SK-N-SH (cell line): ENCODE measurements at regions not wholly inside any gene's neighbourhood (a gene's known extent, or its start where the extent isn't known, plus 50 kb on each side); places are given as distances from the start of the nearest gene placed in this dataset.

Source experiments
- CTCF ChIA-PET: fragments of 300-600, 350-600 bp; formaldehyde crosslinking; extraction: SDS; loops from one replicate; lab custom pipeline; 2021; lab: Yijun Ruan, JAX
- POLR2A ChIA-PET: fragments of 350-600 bp; sonication (Branson Sonifier 250); formaldehyde crosslinking; extraction: SDS; loops from one replicate; lab custom pipeline; 2020; ENCODE audit warnings: antibody characterized with exemption, inconsistent platforms; lab: Yijun Ruan, JAX
- DNase-seq: peaks from one replicate; pipeline ENCODE4 v3.0.0; 2012
- H2AFZ ChIP-seq: fragments of 200-600 bp; sonication (generic); 2 replicates; pipeline ENCODE4 v1.8.1; 2016; ENCODE audit warnings: antibody characterized with exemption, mild to moderate bottlenecking, low read depth
- H3F3A ChIP-seq: fragments of 200-600 bp; sonication (generic); replicated peaks from 2 replicates; pipeline ENCODE3; 2016; ENCODE audit warnings: antibody characterized with exemption, mild to moderate bottlenecking; ENCODE audit not compliant: insufficient read depth
- H3K27ac ChIP-seq, 2 experiments: fragments of 200-500 bp in 1 of 2; fragments of 200-600 bp in 1 of 2; sonication (Bioruptor generic) in 1 of 2; sonication (generic), shearing (Covaris generic) in 1 of 2; 2 replicates each; pipeline versions ENCODE4 v1.5.1 to v1.6.1; 2014 to 2016; ENCODE audit warnings: low read depth in 2 of 2, inconsistent platforms in 1 of 2, low read length in 1 of 2, mild to moderate bottlenecking in 1 of 2, mixed read lengths in 1 of 2
- H3K27me3 ChIP-seq: fragments of 200-600 bp; sonication (generic), shearing (Covaris generic); 2 replicates; pipeline ENCODE4 v1.6.1; 2016; ENCODE audit warnings: mixed run types; ENCODE audit not compliant: insufficient read depth
- H3K36me3 ChIP-seq, 2 experiments: fragments of 200-500 bp in 1 of 2; fragments of 200-600 bp in 1 of 2; sonication (Bioruptor generic) in 1 of 2; sonication (generic) in 1 of 2; replicated peaks in 1 of 2; 2 replicates each; pipeline versions ENCODE3 to v1.5.1; 2014 to 2016; ENCODE audit warnings: low read length in 1 of 2, mild to moderate bottlenecking in 1 of 2; ENCODE audit not compliant: insufficient read depth in 2 of 2, control insufficient read depth in 1 of 2
- H3K4me1 ChIP-seq, 2 experiments: fragments of 200-500 bp in 1 of 2; fragments of 200-600 bp in 1 of 2; sonication (Bioruptor generic) in 1 of 2; sonication (generic), shearing (Covaris generic) in 1 of 2; 2 replicates each; pipeline versions ENCODE4 v1.5.1 to v1.6.1; 2014 to 2016; ENCODE audit warnings: low read depth in 1 of 2, low read length in 1 of 2, mixed run types in 1 of 2; ENCODE audit not compliant: insufficient read depth in 2 of 2, control insufficient read depth in 1 of 2
- H3K4me2 ChIP-seq: fragments of 200-600 bp; sonication (generic), shearing (Covaris generic); 2 replicates; pipeline ENCODE4 v1.6.1; 2017; ENCODE audit warnings: mixed run types
- H3K4me3 ChIP-seq, 2 experiments: fragments of 200-500 bp in 1 of 2; fragments of 200-600 bp in 1 of 2; sonication (Bioruptor generic) in 1 of 2; sonication (generic), shearing (Covaris generic) in 1 of 2; 2 replicates each; pipeline versions ENCODE4 v1.5.1 to v1.8.1; 2014 to 2016; ENCODE audit warnings: low read depth in 2 of 2, inconsistent platforms in 1 of 2, low read length in 1 of 2, mild to moderate bottlenecking in 1 of 2, mixed read lengths in 1 of 2, moderate library complexity in 1 of 2
- H3K79me2 ChIP-seq: fragments of 200-600 bp; sonication (generic); 2 replicates; pipeline ENCODE4 v1.8.1; 2017; ENCODE audit warnings: mild to moderate bottlenecking; ENCODE audit not compliant: insufficient read depth
- H3K9ac ChIP-seq: fragments of 200-600 bp; sonication (generic); 2 replicates; pipeline ENCODE4 v1.6.1; 2017; ENCODE audit warnings: mixed run types
- H3K9me2 ChIP-seq: fragments of 200-600 bp; sonication (generic); 2 replicates; pipeline ENCODE4 v1.6.1; 2017; ENCODE audit warnings: mixed run types
- H3K9me3 ChIP-seq: fragments of 200-600 bp; sonication (generic); 2 replicates; pipeline ENCODE4 v1.6.1; 2017; ENCODE audit warnings: mixed run types, mild to moderate bottlenecking, moderate library complexity
- H4K20me1 ChIP-seq: fragments of 200-600 bp; sonication (generic); 2 replicates; pipeline ENCODE4 v1.6.1; 2017; ENCODE audit warnings: mild to moderate bottlenecking, mixed run types; ENCODE audit not compliant: insufficient read depth
- CHD2 ChIP-seq: fragments of 150-350 bp; IDR thresholded peaks from 2 replicates; pipeline ENCODE4 v1.6.1; 2018; ENCODE audit warnings: low read length; ENCODE audit not compliant: partially characterized antibody
- EP300 ChIP-seq, 2 experiments: IDR thresholded peaks; 2 replicates each; pipeline versions ENCODE4 v1.4.0 to v1.6.1; 2012; ENCODE audit warnings: borderline replicate concordance in 1 of 2, low read depth in 1 of 2, low read length in 1 of 2
- EZH2phosphoT487 ChIP-seq: fragments of 200-600 bp; sonication (generic); IDR thresholded peaks from 2 replicates; pipeline ENCODE4 v1.6.1; 2017; ENCODE audit warnings: low read depth, mixed run types, mild to moderate bottlenecking, antibody characterized with exemption, moderate library complexity, borderline replicate concordance
- FOSL2 ChIP-seq: IDR thresholded peaks from 2 replicates; pipeline ENCODE4 v1.4.0; 2012; ENCODE audit warnings: low read depth, mild to moderate bottlenecking, moderate library complexity, borderline replicate concordance
- FOXJ3 ChIP-seq: sonication (generic); formaldehyde crosslinking; IDR thresholded peaks from 2 replicates; pipeline ENCODE4 v1.5.1; 2020; ENCODE audit warnings: mild to moderate bottlenecking, missing genetic modification reagents
- FOXM1 ChIP-seq: IDR thresholded peaks from 2 replicates; pipeline ENCODE4 v1.4.0; 2012; ENCODE audit warnings: low read depth, mild to moderate bottlenecking
- GABPA ChIP-seq: IDR thresholded peaks from 2 replicates; pipeline ENCODE4 v1.4.0; 2012; ENCODE audit warnings: low read depth, mild to moderate bottlenecking
- MAX ChIP-seq: IDR thresholded peaks from 2 replicates; pipeline ENCODE4 v1.4.0; 2012; ENCODE audit warnings: low read depth
- MEF2A ChIP-seq: IDR thresholded peaks from 2 replicates; pipeline ENCODE4 v1.4.0; 2012; ENCODE audit warnings: low read depth, borderline replicate concordance
- RAD21 ChIP-seq: IDR thresholded peaks from 2 replicates; pipeline ENCODE4 v1.6.1; 2012; ENCODE audit warnings: mild to moderate bottlenecking, low read length
- REST ChIP-seq: IDR thresholded peaks from 2 replicates; pipeline ENCODE4 v1.6.1; 2012; ENCODE audit warnings: mild to moderate bottlenecking, low read depth, low read length, moderate library complexity
- RFX5 ChIP-seq: IDR thresholded peaks from 2 replicates; pipeline ENCODE4 v1.6.1; 2012; ENCODE audit warnings: mild to moderate bottlenecking, improper control_type of control experiment, low read length
- SMC3 ChIP-seq: IDR thresholded peaks from 2 replicates; pipeline ENCODE4 v1.6.1; 2012; ENCODE audit warnings: low read depth, low read length, improper control_type of control experiment
- TAF1 ChIP-seq: IDR thresholded peaks from 2 replicates; pipeline ENCODE4 v1.6.1; 2012; ENCODE audit warnings: low read depth, mild to moderate bottlenecking, low read length, moderate library complexity, borderline replicate concordance
- TCF12 ChIP-seq: IDR thresholded peaks from 2 replicates; pipeline ENCODE4 v1.4.0; 2012
- TEAD4 ChIP-seq: IDR thresholded peaks from 2 replicates; pipeline ENCODE4 v1.4.0; 2012; ENCODE audit warnings: mild to moderate bottlenecking, borderline replicate concordance; ENCODE audit not compliant: insufficient read depth
- YY1 ChIP-seq: IDR thresholded peaks from 2 replicates; pipeline ENCODE4 v1.4.0; 2012; ENCODE audit warnings: low read depth, mild to moderate bottlenecking
- ZBTB33 ChIP-seq: IDR thresholded peaks from 2 replicates; pipeline ENCODE4 v1.4.0; 2012; ENCODE audit warnings: low read depth, borderline replicate concordance
- WGBS: methylation state at CpG from one replicate; pipeline ENCODE4 v1.1.6; 2017; ENCODE audit warnings: low lambda C conversion rate; 5-methylcytosine and 5-hydroxymethylcytosine counted together

- Histone ChIP-seq H4K20me1 (no peaks in the 10 kb centered on the region), H3K9me2 (no peaks in the 10 kb centered on the region), H3K27ac (no peak overlapping the region), H3K79me2 (no peaks in the 10 kb centered on the region), H2AFZ (no peak overlapping the region), H3K27me3 (no peaks in the 10 kb centered on the region), H3K9me3 (no peaks in the 10 kb centered on the region), H3F3A (no peaks in the 10 kb centered on the region), H3K4me1 (no peaks in the 10 kb centered on the region; a peak in 1 of 4 replicates), H3K4me3 (no peak overlapping the region), H3K36me3 (no peaks in the 10 kb centered on the region), H3K4me2 (no peak overlapping the region), H3K9ac (no peak overlapping the region)
- no peak for DNase-seq
- ChIA-PET POLR2A (no interaction called here), CTCF (interaction anchor here (0.7 to 2.0 kb wide), 3 partner anchors 34 to 124 kb away, joined by 3 to 5 read pairs (median 3); no protein-coding TSS in a partner anchor)
- WGBS, result 79% methylated on average over 6 of the region's 6 CpGs
- no peak for TF ChIP-seq EP300 (IDR thresholded peaks at IDR 0.05; ENCODE audit: borderline replicate concordance in 1 of 2, low read depth in 1 of 2, low read length in 1 of 2)
- no peak for TF ChIP-seq ZBTB33
- no peak for TF ChIP-seq TEAD4
- TF ChIP-seq FOSL2, result no peak
- TF ChIP-seq CHD2, result no peak
- TF ChIP-seq FOXJ3 (CRISPR knock-in tag), result no peak
- no peak for TF ChIP-seq MEF2A
- TF ChIP-seq RFX5, result no peak
- TF ChIP-seq TAF1, result no peak
- no peak for TF ChIP-seq EZH2phosphoT487
- TF ChIP-seq GABPA, result no peak
- no peak for TF ChIP-seq SMC3
These were observed 250.7 kb downstream of the RNF144A start for GRCh38 chr2:7167801-7168411.

GRCh38 chr2:7169593-7169992 is 252.4 kb downstream of the RNF144A start:
- Histone ChIP-seq H2AFZ (no peak overlapping the region), H4K20me1 (no peaks in the 10 kb centered on the region), H3K4me2 (no peak overlapping the region), H3K4me3 (no peak overlapping the region), H3K9me2 (no peaks in the 10 kb centered on the region), H3K27me3 (no peaks in the 10 kb centered on the region), H3K4me1 (no peaks in the 10 kb centered on the region; a peak in 1 of 4 replicates), H3K79me2 (no peaks in the 10 kb centered on the region), H3K36me3 (no peaks in the 10 kb centered on the region), H3K9me3 (no peaks in the 10 kb centered on the region), H3F3A (no peaks in the 10 kb centered on the region), H3K9ac (no peak overlapping the region), H3K27ac (no peak overlapping the region)
- WGBS, result 83% methylated on average over 6 of the region's 6 CpGs
- CTCF ChIA-PET, result interaction anchor here (0.7 to 1.4 kb wide), 2 partner anchors 13 to 34 kb away, joined by 3 read pairs; no protein-coding TSS in a partner anchor
- POLR2A ChIA-PET, result no interaction called here
- TF ChIP-seq TCF12 (no peak), GABPA (no peak), TEAD4 (no peak), MAX (no peak), FOXM1 (no peak), ZBTB33 (no peak), REST (no peak), FOXJ3 (CRISPR knock-in tag) (no peak), YY1 (no peak), EZH2phosphoT487 (no peak), EP300 (IDR thresholded peaks at IDR 0.05; ENCODE audit: borderline replicate concordance in 1 of 2, low read depth in 1 of 2, low read length in 1 of 2) (no peak), RAD21 (no peak), MEF2A (no peak)
- DNase-seq, result no peak
